B cell (primary cell): ENCODE measurements at regions not wholly inside any gene's neighbourhood (a gene's known extent, or its start where the extent isn't known, plus 50 kb on each side); places are given as distances from the start of the nearest gene placed in this dataset.

Experiments used
- EZH2 ChIP-seq: IDR thresholded peaks from 2 replicates; pipeline ENCODE4 v1.6.1; 2012; ENCODE audit warnings: borderline replicate concordance, low read depth, mild to moderate bottlenecking, moderate library complexity, low read length; ENCODE audit not compliant: insufficient read depth, poor library complexity, severe bottlenecking
- TF ChIP-seq, protein P1 (sequence below): fragments of 200-600 bp; IDR thresholded peaks from one replicate; pipeline ENCODE4 v1.8.0; 2022; ENCODE audit warnings: antibody characterized with exemption, mild to moderate bottlenecking

DNA sequence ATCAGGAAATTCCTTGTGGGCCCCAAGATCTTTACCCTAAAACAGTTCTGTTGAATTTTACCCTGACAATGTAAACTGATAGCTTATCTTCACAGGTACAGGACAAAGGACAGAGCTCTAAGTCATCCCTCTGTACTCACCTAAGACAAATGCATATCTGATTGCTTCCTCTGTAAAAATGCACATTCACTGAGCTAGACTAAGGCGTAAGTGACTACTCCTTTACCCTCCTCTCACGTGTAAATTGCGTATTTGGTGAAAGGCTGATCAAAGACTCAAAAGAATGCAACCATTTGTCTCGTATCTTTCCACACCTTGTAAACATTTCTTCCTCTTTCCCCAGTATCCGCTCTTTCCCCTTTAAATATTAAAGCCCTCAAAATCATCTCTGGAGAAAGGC is 80.6 kb upstream of the LRCH1 start:
- TF ChIP-seq, protein P1, sequence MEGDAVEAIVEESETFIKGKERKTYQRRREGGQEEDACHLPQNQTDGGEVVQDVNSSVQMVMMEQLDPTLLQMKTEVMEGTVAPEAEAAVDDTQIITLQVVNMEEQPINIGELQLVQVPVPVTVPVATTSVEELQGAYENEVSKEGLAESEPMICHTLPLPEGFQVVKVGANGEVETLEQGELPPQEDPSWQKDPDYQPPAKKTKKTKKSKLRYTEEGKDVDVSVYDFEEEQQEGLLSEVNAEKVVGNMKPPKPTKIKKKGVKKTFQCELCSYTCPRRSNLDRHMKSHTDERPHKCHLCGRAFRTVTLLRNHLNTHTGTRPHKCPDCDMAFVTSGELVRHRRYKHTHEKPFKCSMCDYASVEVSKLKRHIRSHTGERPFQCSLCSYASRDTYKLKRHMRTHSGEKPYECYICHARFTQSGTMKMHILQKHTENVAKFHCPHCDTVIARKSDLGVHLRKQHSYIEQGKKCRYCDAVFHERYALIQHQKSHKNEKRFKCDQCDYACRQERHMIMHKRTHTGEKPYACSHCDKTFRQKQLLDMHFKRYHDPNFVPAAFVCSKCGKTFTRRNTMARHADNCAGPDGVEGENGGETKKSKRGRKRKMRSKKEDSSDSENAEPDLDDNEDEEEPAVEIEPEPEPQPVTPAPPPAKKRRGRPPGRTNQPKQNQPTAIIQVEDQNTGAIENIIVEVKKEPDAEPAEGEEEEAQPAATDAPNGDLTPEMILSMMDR = no peak
- no peak for TF ChIP-seq EZH2
